Suprapubic skin (tissue), 4 donors: ENCODE measurements at regions not wholly inside any gene's neighbourhood (a gene's known extent, or its start where the extent isn't known, plus 50 kb on each side); places are given as distances from the start of the nearest gene placed in this dataset.

ENCODE experiments used
- CTCF ChIP-seq, 2 donors: fragments of 200-600 bp in 1 of 2; fragments of 450-650 bp in 1 of 2; sonication (generic) in 1 of 2; IDR thresholded peaks; one replicate each; pipeline ENCODE4 v1.5.1; 2016 to 2019; ENCODE audit warnings: antibody characterized with exemption in 2 of 2, mild to moderate bottlenecking in 1 of 2, moderate library complexity in 1 of 2
- POLR2A ChIP-seq, 2 donors: fragments of 450-650 bp; IDR thresholded peaks; one replicate each; pipeline ENCODE4 v1.6.1; 2017; ENCODE audit warnings: antibody characterized with exemption in 2 of 2, mild to moderate bottlenecking in 2 of 2, moderate library complexity in 2 of 2
- POLR2AphosphoS5 ChIP-seq, 3 donors: sonication (generic); formaldehyde crosslinking; IDR thresholded peaks; one replicate each; pipeline ENCODE4 v1.6.1; 2017; ENCODE audit warnings: antibody characterized with exemption in 3 of 3

GRCh38 chr1:177354247-177354646, 183.5 kb downstream of the BRINP2 start:
- TF ChIP-seq CTCF (IDR thresholded peaks at IDR 0.05) (no peak), POLR2A (IDR thresholded peaks at IDR 0.05) (no peak), POLR2AphosphoS5 (IDR thresholded peaks at IDR 0.05) (no peak)
